Esophagus muscularis mucosa (tissue), 4 donors: ENCODE measurements at regions not wholly inside any gene's neighbourhood (a gene's known extent, or its start where the extent isn't known, plus 50 kb on each side); places are given as distances from the start of the nearest gene placed in this dataset.

Experiments used
- DNase-seq: peaks from one replicate; pipeline ENCODE4 v3.0.0-alpha.2; 2017; ENCODE audit errors: extremely low spot score
- H3K27ac ChIP-seq, 4 donors: fragments of 200-600 bp; sonication (generic); replicated peaks in 1 of 4; 1 replicate in 3 of 4; 2 replicates in 1 of 4; pipeline ENCODE4 v1.5.1; 2016 to 2019; ENCODE audit warnings: mild to moderate bottlenecking in 1 of 4
- H3K27me3 ChIP-seq, 4 donors: fragments of 200-600 bp; sonication (generic); one replicate each; pipeline versions ENCODE4 v1.5.1 to v1.6.0; 2016 to 2019
- H3K36me3 ChIP-seq, 4 donors: fragments of 200-600 bp; sonication (generic); one replicate each; pipeline ENCODE4 v1.5.1; 2016 to 2019
- H3K4me1 ChIP-seq, 4 donors: fragments of 200-600 bp; sonication (generic); one replicate each; pipeline ENCODE4 v1.5.1; 2016 to 2019
- H3K4me3 ChIP-seq, 4 donors: fragments of 200-600 bp; sonication (generic); 1 replicate in 2 of 4; 2 replicates in 2 of 4; pipeline ENCODE4 v1.5.1; 2016 to 2019; ENCODE audit warnings: mild to moderate bottlenecking in 4 of 4, moderate library complexity in 1 of 4
- H3K9me3 ChIP-seq, 4 donors: fragments of 200-600 bp; sonication (generic); 1 replicate in 3 of 4; 2 replicates in 1 of 4; pipeline ENCODE4 v1.5.1; 2016 to 2019
- EP300 ChIP-seq: sonication (generic); formaldehyde crosslinking; IDR thresholded peaks from one replicate; pipeline ENCODE4 v1.6.1; 2017; ENCODE audit warnings: antibody characterized with exemption
- POLR2A ChIP-seq: fragments of 450-650 bp; IDR thresholded peaks from one replicate; pipeline ENCODE4 v1.6.1; 2017; ENCODE audit warnings: antibody characterized with exemption, moderate library complexity, mild to moderate bottlenecking, low read depth
- POLR2AphosphoS5 ChIP-seq, 2 donors: sonication (generic); formaldehyde crosslinking; IDR thresholded peaks; one replicate each; pipeline ENCODE4 v1.6.1; 2017; ENCODE audit warnings: antibody characterized with exemption in 2 of 2
- WGBS: methylation state at CpG from one replicate; pipeline ENCODE4 v1.1.5; 2018; 5-methylcytosine and 5-hydroxymethylcytosine counted together
- intact Hi-C: fragments of 100-400 bp; cut with DNase I; formaldehyde crosslinking; loops from one replicate; pipeline ENCODE4 v1.15.1; 2023
- TF ChIP-seq, protein P1 (sequence below), 3 experiments: fragments of 200-600 bp in 2 of 3; fragments of 450-650 bp in 1 of 3; sonication (generic) in 2 of 3; IDR thresholded peaks; one replicate each; pipeline ENCODE4 v1.5.1; 2017 to 2019; ENCODE audit warnings: antibody characterized with exemption in 3 of 3, mild to moderate bottlenecking in 2 of 3, moderate library complexity in 1 of 3

DNA sequence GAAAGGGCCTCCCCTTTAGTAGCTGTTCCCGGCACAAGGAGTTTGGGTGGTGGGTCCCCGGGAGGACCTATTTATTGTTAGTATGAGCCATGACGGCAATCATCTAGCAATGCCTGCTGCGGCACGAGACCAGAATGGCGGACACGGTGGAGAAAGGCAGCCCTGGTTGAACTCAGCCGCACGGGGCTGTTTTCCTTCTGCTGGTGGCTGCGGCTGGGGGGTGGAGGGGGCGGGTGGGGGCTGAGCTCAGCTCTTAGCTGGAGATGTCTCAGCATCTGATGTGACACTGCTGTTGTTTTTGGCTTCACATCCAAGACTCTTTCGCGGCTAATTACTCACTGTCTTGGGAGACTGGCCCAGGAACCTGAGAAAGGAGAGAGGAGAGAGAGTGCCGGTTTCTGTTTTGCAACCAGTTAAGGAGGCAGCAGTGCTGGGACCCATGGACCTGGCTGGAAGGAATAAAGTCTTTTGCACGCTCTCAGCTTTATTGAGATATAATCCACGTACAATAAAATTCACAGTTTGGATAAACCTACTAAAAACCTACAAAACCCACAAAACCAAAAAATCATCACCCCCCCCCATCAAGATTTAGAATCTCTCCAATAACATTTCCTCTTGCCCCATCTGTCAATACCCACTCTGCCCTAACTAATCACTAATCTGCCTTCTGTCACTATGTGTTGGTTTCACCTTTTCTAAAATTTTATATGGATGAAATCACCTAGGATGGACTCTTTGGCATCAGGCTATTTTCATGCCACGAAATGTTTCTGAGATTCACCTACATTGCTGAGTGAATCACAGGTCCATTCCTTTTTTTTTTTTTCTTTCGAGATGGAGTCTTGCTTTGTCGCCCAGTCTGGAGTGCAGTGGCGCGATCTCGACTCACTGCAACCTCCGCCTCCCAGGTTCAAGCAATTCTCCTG, 81.8 kb upstream of the NEURL1B start:
- Histone ChIP-seq H3K4me3 (peak overlapping the region; percentile 30 to 54 (median 34)), H3K27ac (peak overlapping the region; percentile 82 to 91 (median 88)), H3K4me1 (peaks cover 42 to 66% (median 57%) of the 10 kb centered on the region in 4 donors), H3K27me3 (no peaks in the 10 kb centered on the region), H3K36me3 (no peaks in the 10 kb centered on the region), H3K9me3 (no peaks in the 10 kb centered on the region)
- WGBS: 44% methylated on average over 23 of the region's 23 CpGs
- peak; percentile 95 for DNase-seq
- intact Hi-C loops: loop anchor here (5.0 to 10.0 kb wide), 2 partner anchors 86 to 133 kb away; partner anchors contain the start of gene NEURL1B
- TF ChIP-seq POLR2AphosphoS5 (IDR thresholded peaks at IDR 0.05): peak; percentile 80 to 81
- TF ChIP-seq, protein P1, sequence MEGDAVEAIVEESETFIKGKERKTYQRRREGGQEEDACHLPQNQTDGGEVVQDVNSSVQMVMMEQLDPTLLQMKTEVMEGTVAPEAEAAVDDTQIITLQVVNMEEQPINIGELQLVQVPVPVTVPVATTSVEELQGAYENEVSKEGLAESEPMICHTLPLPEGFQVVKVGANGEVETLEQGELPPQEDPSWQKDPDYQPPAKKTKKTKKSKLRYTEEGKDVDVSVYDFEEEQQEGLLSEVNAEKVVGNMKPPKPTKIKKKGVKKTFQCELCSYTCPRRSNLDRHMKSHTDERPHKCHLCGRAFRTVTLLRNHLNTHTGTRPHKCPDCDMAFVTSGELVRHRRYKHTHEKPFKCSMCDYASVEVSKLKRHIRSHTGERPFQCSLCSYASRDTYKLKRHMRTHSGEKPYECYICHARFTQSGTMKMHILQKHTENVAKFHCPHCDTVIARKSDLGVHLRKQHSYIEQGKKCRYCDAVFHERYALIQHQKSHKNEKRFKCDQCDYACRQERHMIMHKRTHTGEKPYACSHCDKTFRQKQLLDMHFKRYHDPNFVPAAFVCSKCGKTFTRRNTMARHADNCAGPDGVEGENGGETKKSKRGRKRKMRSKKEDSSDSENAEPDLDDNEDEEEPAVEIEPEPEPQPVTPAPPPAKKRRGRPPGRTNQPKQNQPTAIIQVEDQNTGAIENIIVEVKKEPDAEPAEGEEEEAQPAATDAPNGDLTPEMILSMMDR (IDR thresholded peaks at IDR 0.05): no peak

DNA sequence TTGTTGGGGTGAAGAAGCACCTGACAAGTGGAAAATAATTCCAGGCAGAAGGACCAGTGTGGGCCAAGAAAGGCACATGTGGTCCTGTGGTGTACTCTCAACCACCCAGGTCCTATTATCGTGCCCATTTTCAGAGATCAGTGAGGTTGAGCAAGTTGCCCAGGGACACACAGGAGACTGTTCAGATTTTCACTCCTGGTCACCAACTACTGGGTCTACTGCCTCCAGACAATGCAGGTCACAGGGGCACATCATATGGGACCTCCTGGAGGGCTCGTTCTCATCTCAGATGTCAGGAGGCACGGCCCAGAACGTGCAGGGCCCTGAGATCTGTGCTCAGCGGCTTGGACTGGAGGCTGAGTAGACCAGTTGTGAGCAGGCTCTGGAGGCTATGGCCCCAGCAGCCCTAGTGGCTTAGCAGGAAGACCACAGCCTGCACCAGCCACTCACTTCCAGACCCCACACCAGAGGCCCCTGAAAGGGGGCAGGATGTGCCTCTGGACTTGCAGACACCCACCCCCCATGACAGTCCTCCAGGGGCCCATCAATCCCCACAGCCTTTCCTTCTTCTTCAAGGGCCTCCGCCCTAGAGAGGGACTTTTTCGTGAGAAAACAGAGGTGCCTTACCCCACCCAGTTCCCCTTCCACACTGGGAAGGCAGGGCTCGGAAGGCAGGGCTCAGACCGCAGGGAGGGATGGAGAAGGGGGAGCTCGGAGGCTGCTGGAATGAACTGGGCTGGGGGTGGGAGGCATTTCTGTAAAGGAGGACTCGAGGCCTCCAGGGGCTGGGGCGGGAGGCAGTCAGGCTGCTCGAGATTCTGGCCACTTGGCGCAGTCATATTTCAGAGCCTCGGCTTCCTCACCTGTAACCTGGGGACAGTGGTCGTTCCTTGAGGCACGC, 82.7 kb upstream of the NEURL1B start:
- H3K27me3 ChIP-seq: no peaks in the 10 kb centered on the region
- intact Hi-C loops: loop anchor here (5.0 to 10.0 kb wide), 2 partner anchors 86 to 134 kb away; partner anchors contain the start of gene NEURL1B
- H3K4me3 ChIP-seq: peak overlapping the region; percentile 30 to 54 (median 34)
- DNase-seq: no peak
- TF ChIP-seq EP300 (no peak), POLR2A (no peak), POLR2AphosphoS5 (IDR thresholded peaks at IDR 0.05) (no peak)
- TF ChIP-seq, protein P1 (IDR thresholded peaks at IDR 0.05): no peak
- peak overlapping the region; percentile 82 to 91 (median 88) for H3K27ac ChIP-seq
- peaks cover 46 to 66% (median 66%) of the 10 kb centered on the region in 4 donors for H3K4me1 ChIP-seq
- H3K9me3 ChIP-seq: no peaks in the 10 kb centered on the region
- WGBS: 57% methylated on average over 12 of the region's 17 CpGs
- H3K36me3 ChIP-seq: no peaks in the 10 kb centered on the region

DNA sequence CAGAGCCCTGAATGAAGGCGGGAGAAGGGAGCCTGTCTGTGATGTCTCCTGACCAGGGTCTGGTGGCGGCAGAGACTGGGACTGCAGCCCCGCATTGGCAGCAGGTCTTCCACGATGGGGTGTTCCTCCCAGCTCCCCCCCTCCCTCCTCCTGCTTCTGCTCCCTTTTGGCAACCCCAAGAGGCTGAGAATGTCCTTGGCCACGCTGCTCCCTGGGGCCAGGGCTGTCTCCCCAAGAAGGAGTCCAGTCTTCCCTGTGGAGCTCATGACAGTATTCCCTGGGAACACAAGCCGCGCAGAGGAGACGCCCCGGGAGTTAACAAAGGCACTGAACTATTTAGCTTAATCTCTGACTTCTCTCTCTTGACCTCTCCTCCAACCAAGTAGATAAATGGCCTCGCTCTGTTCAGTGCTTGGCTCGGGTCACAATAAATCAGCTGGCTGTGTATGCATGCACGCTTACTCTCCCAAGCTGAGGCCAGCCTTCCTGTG, 84.0 kb upstream of the NEURL1B start:
- Histone ChIP-seq H3K4me3 (no peak overlapping the region), H3K4me1 (peaks cover 46 to 69% (median 67%) of the 10 kb centered on the region in 4 donors), H3K9me3 (no peaks in the 10 kb centered on the region), H3K36me3 (no peaks in the 10 kb centered on the region), H3K27ac (peak overlapping the region; percentile 82 to 91 (median 88)), H3K27me3 (no peaks in the 10 kb centered on the region)
- intact Hi-C loops: loop anchor here (5.0 to 10.0 kb wide), 2 partner anchors 88 to 135 kb away; partner anchors contain the start of gene NEURL1B
- no peak for TF ChIP-seq POLR2A
- no peak for TF ChIP-seq EP300
- peak; percentile 18 to 67 for TF ChIP-seq POLR2AphosphoS5 (IDR thresholded peaks at IDR 0.05)
- TF ChIP-seq, protein P1 (IDR thresholded peaks at IDR 0.05): peak in 1 of 3 experiments; percentile 36
- WGBS: 28% methylated on average over 12 of the region's 12 CpGs
- no peak for DNase-seq

DNA sequence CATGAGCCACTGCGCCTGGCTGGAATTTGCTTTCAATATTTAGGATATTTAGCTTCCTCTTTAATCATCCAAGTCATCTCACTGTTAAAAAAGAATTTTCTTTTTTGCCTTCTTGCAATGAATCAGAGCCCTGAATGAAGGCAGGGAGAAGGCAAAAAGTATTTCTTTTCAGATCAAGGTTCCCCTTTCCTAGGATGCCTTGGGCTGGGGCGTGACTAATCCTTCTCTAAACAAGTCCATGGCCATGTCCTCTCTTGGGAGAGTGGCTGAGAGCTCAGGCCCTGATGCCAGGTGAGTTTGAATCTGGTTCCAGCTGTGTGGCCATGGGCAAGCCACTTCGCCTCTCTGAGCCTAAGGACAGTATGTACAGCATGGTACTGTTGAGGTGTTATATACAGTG, 84.8 kb upstream of the NEURL1B start:
- H3K36me3 ChIP-seq: no peaks in the 10 kb centered on the region
- peak overlapping the region; percentile 82 to 91 (median 88) for H3K27ac ChIP-seq
- intact Hi-C loops: loop anchor here (5.0 to 10.0 kb wide), 2 partner anchors 89 to 136 kb away; partner anchors contain the start of gene NEURL1B
- TF ChIP-seq POLR2AphosphoS5 (IDR thresholded peaks at IDR 0.05): no peak
- TF ChIP-seq, protein P1 (IDR thresholded peaks at IDR 0.05): no peak
- no peak for TF ChIP-seq EP300
- TF ChIP-seq POLR2A: no peak
- H3K4me1 ChIP-seq: peaks cover 46 to 70% (median 67%) of the 10 kb centered on the region in 4 donors
- WGBS: 55% methylated on average over 3 of the region's 3 CpGs
- H3K4me3 ChIP-seq: no peak overlapping the region
- no peak for DNase-seq
- H3K27me3 ChIP-seq: no peaks in the 10 kb centered on the region
- H3K9me3 ChIP-seq: no peaks in the 10 kb centered on the region
